Stimulated activated CD4-positive, alpha-beta T cell treated with anti-CD3 and anti-CD28 coated beads, Interleukin-12 subunit alpha, Interleukin-12 subunit beta, amount 100 ng/mL, for 4 hours (primary cell): ENCODE measurements at regions not wholly inside any gene's neighbourhood (a gene's known extent, or its start where the extent isn't known, plus 50 kb on each side); places are given as distances from the start of the nearest gene placed in this dataset.
A peak's percentile ranks its signal among the peaks of the same experiment; 100 is the strongest.

ENCODE experiments used
- DNase-seq: peaks from one replicate; pipeline ENCODE4 v3.0.0-alpha.2; 2020

GRCh38 chr12:97097734-97098133, 190.7 kb downstream of the NEDD1 start:
- DNase-seq: no peak

- no peak for DNase-seq
Observed at GRCh38 chr12:97109441-97109840, 202.4 kb downstream of the NEDD1 start.

- DNase-seq: no peak
Observed at GRCh38 chr12:97112136-97112535, 205.1 kb downstream of the NEDD1 start.

GRCh38 chr12:97118796-97119375, 211.8 kb downstream of the NEDD1 start:
- no peak for DNase-seq

GRCh38 chr12:97127061-97127460, 220.0 kb downstream of the NEDD1 start:
- no peak for DNase-seq

DNA sequence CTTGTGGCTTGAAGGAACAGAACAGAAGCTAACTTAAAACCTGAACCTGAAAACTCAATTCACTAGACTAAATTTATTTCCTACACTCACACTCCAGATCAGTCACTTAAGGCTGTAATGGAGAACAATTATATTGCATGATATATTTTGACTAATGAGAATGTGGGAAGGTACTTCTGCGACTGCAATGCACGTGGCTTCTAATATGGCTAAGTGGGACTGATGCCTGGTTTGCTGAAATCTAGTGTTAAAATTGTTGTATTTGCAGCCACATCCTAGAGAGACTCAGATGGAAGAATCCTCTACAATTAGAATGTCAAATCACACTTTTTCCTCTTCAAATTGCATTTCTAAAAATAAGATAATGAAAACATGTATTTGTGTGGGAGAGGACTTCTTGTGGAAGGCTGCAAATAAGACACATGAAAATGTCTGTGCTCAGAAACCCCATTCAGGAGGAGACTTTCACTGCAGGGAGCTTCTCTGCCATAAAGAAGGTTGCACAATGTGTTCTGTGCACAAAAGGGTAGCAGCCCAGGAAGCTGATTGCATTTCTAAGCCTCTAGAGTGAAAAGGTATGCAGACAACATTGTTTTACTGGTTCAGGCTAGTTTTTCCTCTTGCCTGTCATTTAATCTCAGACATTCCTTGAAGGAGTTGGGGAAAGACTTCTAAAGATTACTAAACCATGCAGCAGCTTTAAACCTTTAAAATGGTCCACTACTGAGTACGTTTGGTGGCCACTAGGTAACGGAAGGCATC, 224.3 kb downstream of the NEDD1 start:
- no peak for DNase-seq

DNA sequence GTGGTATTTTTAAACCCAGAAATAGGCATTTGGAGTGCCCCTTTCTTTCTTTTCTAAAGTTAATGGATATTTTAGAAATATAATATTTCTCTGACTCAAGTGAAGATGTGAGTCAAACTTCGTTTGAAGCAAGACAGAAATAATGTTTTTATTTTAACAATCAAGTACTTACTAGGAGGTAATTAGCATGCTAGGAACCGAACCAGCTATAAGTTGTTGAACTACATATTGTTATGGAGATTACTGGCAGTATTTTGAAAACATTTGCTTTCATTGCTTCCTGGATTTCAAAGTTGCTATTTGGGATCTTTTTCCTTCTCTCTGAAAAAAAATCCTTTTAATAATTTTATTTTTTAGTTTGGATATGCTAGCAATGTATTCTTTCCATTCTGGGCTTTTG, 225.2 kb downstream of the NEDD1 start:
- no peak for DNase-seq

DNA sequence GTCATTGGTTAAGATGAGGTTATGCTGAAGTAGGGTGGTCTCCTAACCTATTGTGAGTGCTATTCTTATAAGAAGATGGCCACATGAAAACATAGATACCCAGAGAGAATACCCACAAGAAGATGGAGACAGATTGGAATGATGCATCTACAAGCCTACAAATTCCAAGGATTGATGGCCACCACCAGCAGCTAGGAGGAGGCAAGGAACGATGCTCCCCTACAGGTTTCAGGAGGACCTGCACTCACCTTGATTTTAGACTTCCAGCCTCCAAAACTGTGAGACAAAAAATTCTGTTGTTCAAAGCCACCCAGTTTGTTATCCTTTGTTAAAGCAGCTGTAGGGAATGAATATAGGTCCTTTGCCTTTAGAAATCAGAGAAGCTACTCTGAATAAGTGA, 227.4 kb downstream of the NEDD1 start:
- no peak for DNase-seq

- DNase-seq: no peak
Observed at GRCh38 chr12:97140355-97140754, 233.3 kb downstream of the NEDD1 start.

GRCh38 chr12:97142737-97143410, 235.8 kb downstream of the NEDD1 start:
- no peak for DNase-seq

GRCh38 chr12:97148941-97149559, 242.0 kb downstream of the NEDD1 start:
- DNase-seq: peak; percentile 49

- DNase-seq: no peak
Observed at GRCh38 chr12:97151481-97151880, 244.4 kb downstream of the NEDD1 start.

GRCh38 chr12:97159377-97159776, 252.3 kb downstream of the NEDD1 start:
- DNase-seq: no peak

GRCh38 chr12:97160277-97160676, 253.2 kb downstream of the NEDD1 start:
- no peak for DNase-seq

- no peak for DNase-seq
Observed at GRCh38 chr12:97162173-97162572, 255.1 kb downstream of the NEDD1 start.

DNA sequence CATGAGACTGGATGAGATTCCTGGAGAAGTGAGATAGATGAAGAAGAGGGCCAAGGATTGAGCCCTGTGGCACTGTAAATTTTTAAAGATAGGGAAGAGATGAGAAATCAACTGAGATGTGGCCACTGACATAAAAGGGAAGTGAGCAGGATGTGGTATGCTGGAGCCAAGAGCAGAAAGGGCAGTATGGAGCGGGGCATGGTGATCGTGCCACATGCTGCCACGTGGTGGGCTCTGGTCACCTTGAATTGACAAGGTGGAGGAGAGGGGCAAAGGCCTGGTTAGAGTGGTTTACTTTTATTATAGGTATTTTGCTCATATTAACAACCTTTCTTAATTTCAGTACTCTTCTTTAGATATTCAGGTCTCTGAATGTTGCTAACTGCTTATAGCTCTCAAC, 257.9 kb downstream of the NEDD1 start:
- DNase-seq: no peak

- DNase-seq: no peak
Observed at GRCh38 chr12:97167598-97167997, 260.5 kb downstream of the NEDD1 start.

DNA sequence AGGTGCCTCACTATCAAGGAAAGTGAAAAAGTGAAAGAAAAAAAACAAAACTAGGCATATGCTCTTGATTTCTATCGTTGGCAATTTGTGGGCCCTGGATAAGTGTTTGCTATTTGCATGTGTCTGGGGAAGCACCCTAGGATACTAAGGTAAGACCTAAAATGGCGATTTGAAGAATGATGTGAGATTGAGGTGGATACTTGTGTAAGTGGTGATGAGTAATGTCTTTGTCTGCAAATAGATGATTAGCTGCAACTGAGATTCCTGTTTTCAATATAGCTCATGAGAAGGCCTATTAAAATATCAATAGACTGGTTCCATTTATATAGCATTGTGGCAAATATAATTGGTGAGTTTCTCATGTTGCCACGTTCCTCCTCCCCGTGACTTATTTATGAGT, 261.7 kb downstream of the NEDD1 start:
- DNase-seq: no peak

DNA sequence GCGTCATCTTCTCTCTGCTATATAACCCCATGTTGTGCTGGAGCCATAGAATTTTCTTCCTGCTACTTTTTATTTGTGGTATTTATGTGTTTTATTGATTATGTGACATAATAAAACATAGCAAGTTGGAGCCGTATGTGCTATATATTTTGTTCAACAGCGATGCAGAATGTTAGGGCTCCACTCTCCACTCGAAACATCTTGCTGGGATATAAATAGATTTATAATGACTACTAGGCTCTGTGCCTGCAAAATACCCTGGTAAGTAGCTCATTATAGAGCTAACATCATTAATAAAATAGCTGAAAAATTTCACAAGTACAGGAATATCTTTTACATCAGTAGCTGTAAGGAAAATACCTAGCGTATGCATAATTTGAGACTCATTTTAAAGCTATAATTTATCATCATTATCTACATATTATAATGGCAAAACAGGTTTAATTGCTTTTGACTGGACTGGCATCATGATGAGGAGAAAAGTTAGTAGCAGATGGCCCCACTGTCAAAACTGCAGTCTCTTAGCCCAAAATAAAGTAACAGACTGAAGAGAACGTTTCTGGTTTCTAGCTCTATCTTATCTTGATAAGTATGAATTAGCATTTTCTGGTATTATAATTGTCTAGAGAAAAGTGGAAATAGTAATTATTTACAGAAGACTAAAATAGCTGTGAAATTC, 263.0 kb downstream of the NEDD1 start:
- DNase-seq: no peak

GRCh38 chr12:97173688-97174410, 266.8 kb downstream of the NEDD1 start:
- no peak for DNase-seq

DNA sequence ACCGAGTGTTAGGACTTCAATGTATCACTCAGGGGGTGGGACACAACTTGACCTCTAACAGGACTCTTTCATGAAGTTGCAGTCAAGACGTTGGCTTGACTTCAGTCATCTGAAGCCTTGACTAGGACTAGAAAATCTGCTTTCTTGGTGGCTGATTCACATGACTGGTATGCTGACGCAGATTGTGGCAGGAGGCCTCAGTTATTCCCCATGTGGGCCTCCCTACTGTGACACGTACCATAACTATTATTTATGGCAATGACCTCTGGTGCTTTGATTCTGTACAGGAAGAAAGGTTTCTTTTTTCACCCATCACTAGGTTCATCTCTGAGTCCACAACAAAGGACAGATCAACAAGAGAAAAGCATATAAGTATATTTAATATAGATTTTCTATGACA, 270.4 kb downstream of the NEDD1 start:
- DNase-seq: no peak

DNA sequence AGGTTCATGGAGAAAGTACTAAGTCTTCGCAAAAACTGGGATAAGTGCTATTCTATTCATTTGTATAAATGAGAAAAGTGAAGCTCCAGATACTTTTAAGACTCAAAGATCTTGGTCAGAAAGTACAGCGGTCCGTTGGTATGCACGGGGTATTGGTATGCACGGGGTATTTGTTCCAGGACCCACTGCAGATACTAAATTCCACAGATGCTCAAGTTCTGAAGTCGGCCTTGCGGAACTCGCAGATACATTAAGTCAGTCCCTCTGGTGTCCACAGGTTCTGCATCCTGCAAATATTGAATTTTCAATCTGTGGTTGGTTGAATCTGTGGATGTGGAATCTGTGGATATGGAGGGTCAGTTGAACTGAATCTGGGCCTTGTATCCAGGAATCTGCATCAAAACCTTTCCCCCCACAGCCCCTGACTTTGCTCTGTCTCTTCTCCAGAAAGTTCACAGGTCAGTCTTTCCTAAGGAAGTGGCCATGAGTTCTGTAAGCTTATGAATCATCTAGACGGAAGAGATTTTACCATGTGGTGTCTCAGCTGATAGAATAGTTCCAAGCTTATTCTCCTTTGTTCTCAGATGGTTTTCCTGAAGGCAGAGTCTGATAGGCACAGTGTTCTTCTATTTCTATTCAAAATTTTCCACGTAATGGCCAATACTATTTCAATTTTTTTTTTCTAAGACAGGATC, 274.7 kb downstream of the NEDD1 start:
- no peak for DNase-seq
